ENCODE measurements at regions not wholly inside any gene's neighbourhood (a gene's known extent, or its start where the extent isn't known, plus 50 kb on each side); places are given as distances from the start of the nearest gene placed in this dataset.
A peak's percentile ranks its signal among the peaks of the same experiment; 100 is the strongest.

GRCh38 chr21:16834791-16835190 lies 678.1 kb upstream of the CXADR start:
- TF ChIP-seq, protein P1, sequence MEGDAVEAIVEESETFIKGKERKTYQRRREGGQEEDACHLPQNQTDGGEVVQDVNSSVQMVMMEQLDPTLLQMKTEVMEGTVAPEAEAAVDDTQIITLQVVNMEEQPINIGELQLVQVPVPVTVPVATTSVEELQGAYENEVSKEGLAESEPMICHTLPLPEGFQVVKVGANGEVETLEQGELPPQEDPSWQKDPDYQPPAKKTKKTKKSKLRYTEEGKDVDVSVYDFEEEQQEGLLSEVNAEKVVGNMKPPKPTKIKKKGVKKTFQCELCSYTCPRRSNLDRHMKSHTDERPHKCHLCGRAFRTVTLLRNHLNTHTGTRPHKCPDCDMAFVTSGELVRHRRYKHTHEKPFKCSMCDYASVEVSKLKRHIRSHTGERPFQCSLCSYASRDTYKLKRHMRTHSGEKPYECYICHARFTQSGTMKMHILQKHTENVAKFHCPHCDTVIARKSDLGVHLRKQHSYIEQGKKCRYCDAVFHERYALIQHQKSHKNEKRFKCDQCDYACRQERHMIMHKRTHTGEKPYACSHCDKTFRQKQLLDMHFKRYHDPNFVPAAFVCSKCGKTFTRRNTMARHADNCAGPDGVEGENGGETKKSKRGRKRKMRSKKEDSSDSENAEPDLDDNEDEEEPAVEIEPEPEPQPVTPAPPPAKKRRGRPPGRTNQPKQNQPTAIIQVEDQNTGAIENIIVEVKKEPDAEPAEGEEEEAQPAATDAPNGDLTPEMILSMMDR (IDR thresholded peaks at IDR 0.05; ENCODE audit: low read depth, low read length), result no peak
- no peaks in the 10 kb centered on the region for H3K36me3 ChIP-seq
- DNase-seq (ENCODE audit: low read depth in 1 of 2, low spot score in 1 of 2), result no peak
- peaks cover 12% of the 10 kb centered on the region for H3K27me3 ChIP-seq
- peaks cover 3% of the 10 kb centered on the region for H3K4me1 ChIP-seq (ENCODE audit: low read depth)
- no peak overlapping the region for H3K27ac ChIP-seq
- H3K9me3 ChIP-seq (ENCODE audit: low read depth), result no peaks in the 10 kb centered on the region
- H3K4me3 ChIP-seq, result no peak overlapping the region

- H3K27ac ChIP-seq, result no peak overlapping the region
- H3K4me1 ChIP-seq (ENCODE audit: low read depth), result peaks cover 3% of the 10 kb centered on the region
- H3K27me3 ChIP-seq, result peaks cover 12% of the 10 kb centered on the region
- no peak overlapping the region for H3K4me3 ChIP-seq
- peak in 1 of 2 donors; percentile 34 for DNase-seq (ENCODE audit: low read depth in 1 of 2, low spot score in 1 of 2)
- TF ChIP-seq, protein P1 (IDR thresholded peaks at IDR 0.05; ENCODE audit: low read depth, low read length), result no peak
- no peaks in the 10 kb centered on the region for H3K36me3 ChIP-seq
- no peaks in the 10 kb centered on the region for H3K9me3 ChIP-seq (ENCODE audit: low read depth)
Observed at GRCh38 chr21:16837321-16837720, 675.5 kb upstream of the CXADR start.

DNA sequence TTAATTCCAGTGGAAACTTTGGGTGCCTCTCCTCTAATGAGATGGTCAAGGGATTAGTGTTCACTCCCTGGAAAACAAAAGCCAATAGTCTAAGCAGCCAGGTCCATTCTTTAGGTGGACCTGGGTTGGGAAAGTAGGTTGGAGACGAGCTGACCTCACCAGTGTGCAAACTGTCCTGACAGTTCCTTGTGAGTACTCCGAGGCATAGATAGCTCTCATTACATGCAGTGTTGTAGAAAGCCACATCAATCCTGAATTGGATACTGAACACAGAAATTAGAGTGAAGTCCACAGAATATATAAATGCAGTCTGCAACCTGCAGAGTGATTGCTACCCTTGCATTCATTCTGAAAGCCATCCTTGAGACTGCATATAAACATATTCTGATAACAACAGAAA lies 675.1 kb upstream of the CXADR start:
- no peak overlapping the region for H3K27ac ChIP-seq

DNA sequence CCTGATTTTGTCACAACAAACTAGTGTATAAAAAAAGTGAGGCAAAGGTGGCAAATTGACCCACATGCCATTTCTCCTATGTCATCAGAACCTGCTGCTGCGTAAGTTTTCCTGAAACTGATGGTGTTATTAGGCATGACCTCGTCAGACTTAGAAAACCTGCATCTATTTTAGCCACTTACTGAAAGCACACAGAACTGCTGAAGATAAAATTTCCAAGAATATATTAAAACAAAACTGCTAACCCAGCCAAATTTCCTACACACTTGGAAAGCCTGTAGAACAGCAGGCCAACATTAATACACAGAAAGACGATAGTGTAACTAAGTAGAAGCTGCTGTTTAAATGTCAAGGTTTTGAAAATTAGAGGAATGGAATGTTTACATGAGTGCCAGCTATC lies 674.5 kb upstream of the CXADR start:
- TF ChIP-seq, protein P1 (IDR thresholded peaks at IDR 0.05; ENCODE audit: low read depth, low read length), result no peak
- Histone ChIP-seq H3K4me3 (no peak overlapping the region), H3K4me1 (ENCODE audit: low read depth) (peaks cover 3% of the 10 kb centered on the region), H3K36me3 (no peaks in the 10 kb centered on the region), H3K27ac (no peak overlapping the region), H3K9me3 (ENCODE audit: low read depth) (no peaks in the 10 kb centered on the region), H3K27me3 (peaks cover 12% of the 10 kb centered on the region)
- DNase-seq (ENCODE audit: low read depth in 1 of 2, low spot score in 1 of 2), result peak in 1 of 2 donors; percentile 37

More for the DNA sequence above, 675.1 kb upstream of the CXADR start:
- Histone ChIP-seq H3K4me1 (ENCODE audit: low read depth) (peaks cover 3% of the 10 kb centered on the region), H3K4me3 (no peak overlapping the region), H3K27me3 (peaks cover 12% of the 10 kb centered on the region), H3K36me3 (no peaks in the 10 kb centered on the region), H3K9me3 (ENCODE audit: low read depth) (no peaks in the 10 kb centered on the region)
- no peak for DNase-seq (ENCODE audit: low read depth in 1 of 2, low spot score in 1 of 2)
- TF ChIP-seq, protein P1 (IDR thresholded peaks at IDR 0.05; ENCODE audit: low read depth, low read length), result no peak

DNA sequence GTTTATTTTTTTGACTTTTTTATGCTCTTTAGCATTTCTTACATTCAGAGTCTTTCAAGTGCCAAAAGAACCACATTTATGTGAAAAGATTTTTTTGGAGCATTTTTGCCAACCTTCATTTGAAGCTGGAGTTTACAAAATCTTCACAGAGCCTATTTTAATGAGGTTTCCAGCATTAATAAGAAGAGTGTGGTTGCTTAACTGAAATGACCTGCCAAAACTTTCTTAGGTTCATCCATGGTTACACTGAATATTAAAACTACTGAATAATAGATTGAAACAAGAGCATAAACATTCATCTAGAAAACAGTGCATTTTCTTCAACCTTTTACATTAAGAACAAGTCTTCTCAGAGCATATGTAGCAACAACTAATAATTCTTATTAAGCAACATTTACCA lies 672.3 kb upstream of the CXADR start:
- H3K27ac ChIP-seq, result no peak overlapping the region
- no peak for DNase-seq (ENCODE audit: low read depth in 1 of 2, low spot score in 1 of 2)
- H3K4me1 ChIP-seq (ENCODE audit: low read depth), result peaks cover 3% of the 10 kb centered on the region
- no peaks in the 10 kb centered on the region for H3K9me3 ChIP-seq (ENCODE audit: low read depth)
- TF ChIP-seq, protein P1 (IDR thresholded peaks at IDR 0.05; ENCODE audit: low read depth, low read length), result no peak
- peaks cover 12% of the 10 kb centered on the region for H3K27me3 ChIP-seq
- H3K4me3 ChIP-seq, result no peak overlapping the region
- H3K36me3 ChIP-seq, result no peaks in the 10 kb centered on the region
